ENCODE measurements at regions not wholly inside any gene's neighbourhood (a gene's known extent, or its start where the extent isn't known, plus 50 kb on each side); places are given as distances from the start of the nearest gene placed in this dataset.
A peak's percentile ranks its signal among the peaks of the same experiment; 100 is the strongest.

- Mint-ChIP-seq H3K9me3 (ENCODE audit: unreplicated experiment) (peaks cover 5% of the 10 kb centered on the region), H3K27me3 (ENCODE audit: low read depth, unreplicated experiment) (peaks cover 52% of the 10 kb centered on the region), H3K4me1 (ENCODE audit: low read depth, unreplicated experiment) (peaks cover 6% of the 10 kb centered on the region), H3K36me3 (ENCODE audit: low read depth, unreplicated experiment) (peaks cover 3% of the 10 kb centered on the region), H3K4me3 (ENCODE audit: unreplicated experiment) (no peak overlapping the region), H3K27ac (ENCODE audit: unreplicated experiment) (no peak overlapping the region)
- H3K79me2 ChIP-seq (ENCODE audit: insufficient read depth, low read length): no peaks in the 10 kb centered on the region
- peaks cover 9% of the 10 kb centered on the region for H3K4me1 ChIP-seq (ENCODE audit: insufficient read depth, low read length)
- TF ChIP-seq CTCF (IDR thresholded peaks at IDR 0.05; ENCODE audit: insufficient read depth, low read depth, low read length): no peak
- no peak for TF ChIP-seq EZH2 (IDR thresholded peaks at IDR 0.05; ENCODE audit: insufficient read depth, low read length)
- H3K4me3 ChIP-seq (ENCODE audit: insufficient read depth, low read depth, low read length): no peak overlapping the region
- H4K20me1 ChIP-seq (ENCODE audit: insufficient read depth, low read length): no peaks in the 10 kb centered on the region
- H3K27ac ChIP-seq (ENCODE audit: low read depth, low read length): no peak overlapping the region
- H3K36me3 ChIP-seq (ENCODE audit: insufficient read depth, low read length): no peaks in the 10 kb centered on the region
- no peaks in the 10 kb centered on the region for H3K9me3 ChIP-seq (ENCODE audit: insufficient read depth, low read depth, low read length)
- no peak overlapping the region for H3K9ac ChIP-seq (ENCODE audit: low read length)
- H2AFZ ChIP-seq (ENCODE audit: low read depth, low read length): no peak overlapping the region
- H3K4me2 ChIP-seq (ENCODE audit: low read length): no peak overlapping the region
- DNase-seq (ENCODE audit: low read depth) (no peak), FAIRE-seq (no peak)
- H3K27me3 ChIP-seq (ENCODE audit: insufficient read depth, low read length): peaks cover 5% of the 10 kb centered on the region
Observed at GRCh38 chr1:165116171-165116570, 240.3 kb downstream of the LMX1A start.

- peaks cover 9% of the 10 kb centered on the region for H3K4me1 ChIP-seq (ENCODE audit: insufficient read depth, low read length)
- no peak overlapping the region for H3K9ac ChIP-seq (ENCODE audit: low read length)
- no peak for TF ChIP-seq EZH2 (IDR thresholded peaks at IDR 0.05; ENCODE audit: insufficient read depth, low read length)
- no peak for TF ChIP-seq CTCF (IDR thresholded peaks at IDR 0.05; ENCODE audit: insufficient read depth, low read depth, low read length)
- no peak overlapping the region for H3K4me3 ChIP-seq (ENCODE audit: insufficient read depth, low read depth, low read length)
- no peaks in the 10 kb centered on the region for H3K36me3 ChIP-seq (ENCODE audit: insufficient read depth, low read length)
- H3K4me2 ChIP-seq (ENCODE audit: low read length): no peak overlapping the region
- no peaks in the 10 kb centered on the region for H3K79me2 ChIP-seq (ENCODE audit: insufficient read depth, low read length)
- Mint-ChIP-seq H3K4me3 (ENCODE audit: unreplicated experiment) (no peak overlapping the region), H3K36me3 (ENCODE audit: low read depth, unreplicated experiment) (no peaks in the 10 kb centered on the region), H3K27me3 (ENCODE audit: low read depth, unreplicated experiment) (peaks cover 41% of the 10 kb centered on the region), H3K4me1 (ENCODE audit: low read depth, unreplicated experiment) (peaks cover 6% of the 10 kb centered on the region), H3K9me3 (ENCODE audit: unreplicated experiment) (peaks cover 5% of the 10 kb centered on the region), H3K27ac (ENCODE audit: unreplicated experiment) (no peak overlapping the region)
- H3K27ac ChIP-seq (ENCODE audit: low read depth, low read length): no peak overlapping the region
- H3K9me3 ChIP-seq (ENCODE audit: insufficient read depth, low read depth, low read length): no peaks in the 10 kb centered on the region
- DNase-seq (ENCODE audit: low read depth) (no peak), FAIRE-seq (no peak)
- H2AFZ ChIP-seq (ENCODE audit: low read depth, low read length): no peak overlapping the region
- H3K27me3 ChIP-seq (ENCODE audit: insufficient read depth, low read length): peaks cover 5% of the 10 kb centered on the region
- H4K20me1 ChIP-seq (ENCODE audit: insufficient read depth, low read length): no peaks in the 10 kb centered on the region
Observed at GRCh38 chr1:165114889-165115285, 241.6 kb downstream of the LMX1A start.

- H3K27ac ChIP-seq (ENCODE audit: low read depth, low read length): no peak overlapping the region
- peaks cover 9% of the 10 kb centered on the region for H3K4me1 ChIP-seq (ENCODE audit: insufficient read depth, low read length)
- H3K4me2 ChIP-seq (ENCODE audit: low read length): no peak overlapping the region
- H3K9me3 ChIP-seq (ENCODE audit: insufficient read depth, low read depth, low read length): no peaks in the 10 kb centered on the region
- H2AFZ ChIP-seq (ENCODE audit: low read depth, low read length): no peak overlapping the region
- Mint-ChIP-seq H3K4me3 (ENCODE audit: unreplicated experiment) (no peak overlapping the region), H3K4me1 (ENCODE audit: low read depth, unreplicated experiment) (peaks cover 6% of the 10 kb centered on the region), H3K36me3 (ENCODE audit: low read depth, unreplicated experiment) (no peaks in the 10 kb centered on the region), H3K27me3 (ENCODE audit: low read depth, unreplicated experiment) (peaks cover 35% of the 10 kb centered on the region), H3K9me3 (ENCODE audit: unreplicated experiment) (peaks cover 2% of the 10 kb centered on the region), H3K27ac (ENCODE audit: unreplicated experiment) (no peak overlapping the region)
- TF ChIP-seq CTCF (IDR thresholded peaks at IDR 0.05; ENCODE audit: insufficient read depth, low read depth, low read length) (peak; percentile 85), EZH2 (IDR thresholded peaks at IDR 0.05; ENCODE audit: insufficient read depth, low read length) (no peak)
- H3K9ac ChIP-seq (ENCODE audit: low read length): no peak overlapping the region
- no peaks in the 10 kb centered on the region for H4K20me1 ChIP-seq (ENCODE audit: insufficient read depth, low read length)
- peaks cover 3% of the 10 kb centered on the region for H3K27me3 ChIP-seq (ENCODE audit: insufficient read depth, low read length)
- DNase-seq (ENCODE audit: low read depth) (no peak), FAIRE-seq (no peak)
- H3K36me3 ChIP-seq (ENCODE audit: insufficient read depth, low read length): no peaks in the 10 kb centered on the region
- H3K4me3 ChIP-seq (ENCODE audit: insufficient read depth, low read depth, low read length): no peak overlapping the region
- H3K79me2 ChIP-seq (ENCODE audit: insufficient read depth, low read length): no peaks in the 10 kb centered on the region
Observed at GRCh38 chr1:165114022-165114888, 242.3 kb downstream of the LMX1A start.
